SK-N-MC (cell line): ENCODE measurements at regions not wholly inside any gene's neighbourhood (a gene's known extent, or its start where the extent isn't known, plus 50 kb on each side); places are given as distances from the start of the nearest gene placed in this dataset.

Experiments
- EZH2 ChIP-seq: fragments of 200-600 bp; sonication (generic); IDR thresholded peaks from one replicate; pipeline ENCODE4 v1.6.1; 2017; ENCODE audit warnings: antibody characterized with exemption
- FOXP2 ChIP-seq: optimal IDR thresholded peaks from 2 replicates; pipeline ENCODE3; 2011; ENCODE audit warnings: mild to moderate bottlenecking, moderate library complexity; ENCODE audit not compliant: insufficient read depth; ENCODE audit errors: extremely low read length, control extremely low read depth
- POLR2AphosphoS5 ChIP-seq: IDR thresholded peaks from 2 replicates; pipeline ENCODE4 v1.6.1; 2012; ENCODE audit warnings: mild to moderate bottlenecking, low read depth, low read length, borderline replicate concordance

DNA sequence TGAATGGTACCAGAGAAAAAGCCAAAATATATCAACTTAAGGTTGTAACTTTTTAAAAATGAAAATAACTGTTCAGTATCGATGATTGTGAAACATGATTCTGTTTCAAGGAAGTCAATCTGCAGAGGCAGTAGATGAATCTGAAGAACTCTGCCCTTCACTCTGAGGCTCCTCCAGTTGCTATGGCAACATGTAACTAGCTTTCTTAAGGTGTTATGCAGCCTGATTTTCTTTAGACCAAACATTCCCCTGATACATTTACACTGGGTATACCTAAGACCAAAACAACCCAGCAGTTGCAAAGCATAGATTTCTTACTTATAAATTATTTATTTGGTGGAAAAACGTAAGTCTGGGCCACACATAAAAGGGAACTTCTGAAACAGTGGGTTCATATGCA, 133.6 kb upstream of the RASGEF1B start:
- TF ChIP-seq EZH2 (no peak), POLR2AphosphoS5 (no peak), FOXP2 (no peak)
